OCI-LY7 (cell line): ENCODE measurements at regions not wholly inside any gene's neighbourhood (a gene's known extent, or its start where the extent isn't known, plus 50 kb on each side); places are given as distances from the start of the nearest gene placed in this dataset.

Source experiments
- BruUV-seq: library from RNA; stranded (reverse); fragments of 400-500 nt; replicated peaks from 2 replicates; lab custom pipeline; 2021; lab: Mats Ljungman, UMichigan
- CTCF ChIA-PET: fragments of 300-600 bp; sonication (Branson Sonifier 250); formaldehyde crosslinking; loops from one replicate; lab custom pipeline; 2022; ENCODE audit warnings: antibody characterized with exemption; ENCODE audit not compliant: unreplicated experiment; lab: Charles Lee
- POLR2A ChIA-PET: fragments of 300-600 bp; sonication (Branson Sonifier 250); formaldehyde crosslinking; loops from one replicate; lab custom pipeline; 2022; ENCODE audit warnings: antibody characterized with exemption; lab: Charles Lee
- DNase-seq: peaks from one replicate; pipeline ENCODE4 v3.0.0-alpha.2; 2015; ENCODE audit warnings: low spot score
- H2AFZ ChIP-seq: fragments of 200-600 bp; sonication (generic), shearing (Covaris generic); 2 replicates; pipeline ENCODE4 v1.6.1; 2014; ENCODE audit warnings: mild to moderate bottlenecking, antibody characterized with exemption, low read length, moderate library complexity
- H3K27ac ChIP-seq: fragments of 200-600 bp; sonication (generic); 2 replicates; pipeline ENCODE4 v1.5.1; 2014; ENCODE audit warnings: mixed run types, low read depth, mild to moderate bottlenecking, moderate library complexity, low read length, inconsistent platforms; ENCODE audit not compliant: poor library complexity, severe bottlenecking
- H3K36me3 ChIP-seq: fragments of 200-600 bp; sonication (generic); 2 replicates; pipeline ENCODE4 v1.6.1; 2014; ENCODE audit warnings: mild to moderate bottlenecking, antibody characterized with exemption, low read length, moderate library complexity, mixed read lengths; ENCODE audit not compliant: insufficient read depth
- H3K4me1 ChIP-seq: fragments of 200-600 bp; sonication (generic); 2 replicates; pipeline ENCODE4 v1.5.1; 2014; ENCODE audit warnings: mild to moderate bottlenecking, low read length; ENCODE audit not compliant: insufficient read depth, poor library complexity, severe bottlenecking
- H3K4me2 ChIP-seq: fragments of 200-600 bp; sonication (generic); 2 replicates; pipeline ENCODE4 v1.6.1; 2014; ENCODE audit warnings: mild to moderate bottlenecking, low read length
- H3K4me3 ChIP-seq: fragments of 200-600 bp; sonication (generic); 2 replicates; pipeline ENCODE4 v1.5.1; 2014; ENCODE audit warnings: mild to moderate bottlenecking, low read depth, low read length; ENCODE audit not compliant: poor library complexity, severe bottlenecking
- H3K79me2 ChIP-seq: fragments of 200-600 bp; sonication (generic); 2 replicates; pipeline ENCODE4 v1.6.1; 2016; ENCODE audit warnings: low read depth, mild to moderate bottlenecking, low read length, moderate library complexity, mixed read lengths; ENCODE audit not compliant: insufficient read depth
- H3K9me2 ChIP-seq: fragments of 200-600 bp; sonication (generic); 2 replicates; pipeline ENCODE4 v1.6.1; 2016; ENCODE audit warnings: mild to moderate bottlenecking, low read length, mixed read lengths; ENCODE audit not compliant: insufficient read depth
- H3K9me3 ChIP-seq: fragments of 200-600 bp; sonication (generic); 2 replicates; pipeline ENCODE4 v1.6.1; 2014; ENCODE audit warnings: mild to moderate bottlenecking, mixed run types, low read length, mixed read lengths
- H4K20me1 ChIP-seq: fragments of 200-600 bp; sonication (generic); 2 replicates; pipeline ENCODE4 v1.6.1; 2014; ENCODE audit warnings: mild to moderate bottlenecking, antibody characterized with exemption, low read length, moderate library complexity, mixed read lengths; ENCODE audit not compliant: insufficient read depth
- CTCF ChIP-seq: fragments of 200-600 bp; sonication (generic); conservative IDR thresholded peaks from 2 replicates; pipeline ENCODE4 v1.5.1; 2014; ENCODE audit warnings: mild to moderate bottlenecking, antibody characterized with exemption, low read length, moderate library complexity, mixed read lengths
- EZH2phosphoT487 ChIP-seq: fragments of 200-600 bp; sonication (generic); IDR thresholded peaks from 2 replicates; pipeline ENCODE4 v1.6.1; 2018; ENCODE audit warnings: low read depth, borderline replicate concordance, mild to moderate bottlenecking, mixed run types, antibody characterized with exemption, low read length, moderate library complexity, mixed read lengths
- intact Hi-C: fragments of 100-400 bp; cut with micrococcal nuclease; formaldehyde crosslinking; loops from one replicate; pipeline ENCODE4 v1.10.0; 2022; ENCODE audit not compliant: unreplicated experiment

- intact Hi-C loops = no loop called here
- no peaks in the 10 kb centered on the region for H3K4me1 ChIP-seq
- no peaks in the 10 kb centered on the region for H3K79me2 ChIP-seq
- no TSS peak for BruUV-seq
- ChIA-PET POLR2A (no interaction called here), CTCF (interaction anchor here (0.7 kb wide), 1 partner anchor 9 kb away, joined by 3 read pairs; no protein-coding TSS in a partner anchor)
- H3K4me3 ChIP-seq = no peak overlapping the region
- H3K4me2 ChIP-seq = no peak overlapping the region
- DNase-seq = no peak
- no peak overlapping the region for H2AFZ ChIP-seq
- 0 out of 2 replicates have a peak, but pooled peaks cover 5% of the 10 kb centered on the region for H3K9me2 ChIP-seq
- no peaks in the 10 kb centered on the region for H3K9me3 ChIP-seq
- no peak for TF ChIP-seq CTCF
- TF ChIP-seq EZH2phosphoT487 = no peak
- H4K20me1 ChIP-seq = no peaks in the 10 kb centered on the region
- H3K36me3 ChIP-seq = no peaks in the 10 kb centered on the region
- H3K27ac ChIP-seq = no peak overlapping the region
Observed at GRCh38 chr18:28973324-28973723, 796.4 kb upstream of the CDH2 start.

DNA sequence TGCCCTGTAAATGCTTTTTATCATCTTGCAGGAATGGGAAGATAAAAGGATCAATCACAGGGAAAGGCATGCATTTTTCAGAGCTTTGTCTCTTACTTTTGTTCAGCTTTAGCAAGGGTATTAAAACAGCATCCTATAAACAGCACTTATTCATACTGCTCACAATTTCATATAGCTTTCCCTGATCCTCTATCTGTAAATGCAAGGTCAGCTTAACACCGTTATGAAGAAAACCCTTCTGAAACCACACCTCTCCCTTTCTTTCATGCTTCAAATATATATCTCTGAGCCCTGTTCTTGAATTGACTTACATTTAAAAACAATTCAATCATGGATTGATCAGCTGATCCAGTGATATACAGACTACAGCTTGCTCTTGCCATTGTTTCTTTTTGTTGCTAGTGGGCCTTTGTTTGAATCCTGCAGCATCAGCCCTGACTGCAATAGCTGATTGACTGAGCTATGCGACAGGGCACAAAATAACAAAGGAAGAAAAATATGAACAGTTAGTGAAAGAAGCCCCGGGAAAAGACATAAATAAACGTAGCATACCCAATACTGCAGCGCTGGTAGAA, 795.5 kb upstream of the CDH2 start:
- DNase-seq = no peak
- CTCF ChIA-PET = no interaction called here
- no peaks in the 10 kb centered on the region for H4K20me1 ChIP-seq
- no peaks in the 10 kb centered on the region for H3K79me2 ChIP-seq
- no peaks in the 10 kb centered on the region for H3K9me3 ChIP-seq
- TF ChIP-seq CTCF (no peak), EZH2phosphoT487 (no peak)
- H3K4me3 ChIP-seq = no peak overlapping the region
- no peaks in the 10 kb centered on the region for H3K36me3 ChIP-seq
- H3K27ac ChIP-seq = no peak overlapping the region
- H2AFZ ChIP-seq = no peak overlapping the region
- H3K4me2 ChIP-seq = no peak overlapping the region
- H3K4me1 ChIP-seq = no peaks in the 10 kb centered on the region
- BruUV-seq = no TSS peak
- intact Hi-C loops = no loop called here
- H3K9me2 ChIP-seq = 0 out of 2 replicates have a peak, but pooled peaks cover 5% of the 10 kb centered on the region
- POLR2A ChIA-PET = interaction anchor here (0.5 kb wide), 1 partner anchor 150 kb away, joined by 4 read pairs; no protein-coding TSS in a partner anchor

GRCh38 chr18:28963481-28963880, 786.6 kb upstream of the CDH2 start:
- TF ChIP-seq CTCF = no peak
- TF ChIP-seq EZH2phosphoT487 = no peak
- POLR2A ChIA-PET = interaction anchor here (1.2 kb wide), 1 partner anchor 31 kb away, joined by 4 read pairs; no protein-coding TSS in a partner anchor

More at GRCh38 chr18:28963481-28963880, 786.6 kb upstream of the CDH2 start:
- Histone ChIP-seq H3K4me1 (no peaks in the 10 kb centered on the region), H3K9me3 (no peaks in the 10 kb centered on the region), H3K79me2 (no peaks in the 10 kb centered on the region), H3K27ac (no peak overlapping the region), H2AFZ (no peak overlapping the region), H3K4me2 (no peak overlapping the region), H3K36me3 (no peaks in the 10 kb centered on the region), H3K4me3 (no peak overlapping the region), H4K20me1 (no peaks in the 10 kb centered on the region), H3K9me2 (no peaks in the 10 kb centered on the region)
- no peak for DNase-seq
- intact Hi-C loops = no loop called here
- CTCF ChIA-PET = interaction anchor here (0.5 kb wide), 1 partner anchor 10 kb away, joined by 3 read pairs; no protein-coding TSS in a partner anchor
- BruUV-seq = no TSS peak
